GM18511 (cell line): ENCODE measurements at regions not wholly inside any gene's neighbourhood (a gene's known extent, or its start where the extent isn't known, plus 50 kb on each side); places are given as distances from the start of the nearest gene placed in this dataset.

Source experiments
- ATAC-seq: cut with Tn5 transposase; IDR thresholded peaks from one replicate; pipeline ENCODE4 v1.9.1; 2021; ENCODE audit warnings: mild to moderate bottlenecking, moderate library complexity; ENCODE audit not compliant: unreplicated experiment

DNA sequence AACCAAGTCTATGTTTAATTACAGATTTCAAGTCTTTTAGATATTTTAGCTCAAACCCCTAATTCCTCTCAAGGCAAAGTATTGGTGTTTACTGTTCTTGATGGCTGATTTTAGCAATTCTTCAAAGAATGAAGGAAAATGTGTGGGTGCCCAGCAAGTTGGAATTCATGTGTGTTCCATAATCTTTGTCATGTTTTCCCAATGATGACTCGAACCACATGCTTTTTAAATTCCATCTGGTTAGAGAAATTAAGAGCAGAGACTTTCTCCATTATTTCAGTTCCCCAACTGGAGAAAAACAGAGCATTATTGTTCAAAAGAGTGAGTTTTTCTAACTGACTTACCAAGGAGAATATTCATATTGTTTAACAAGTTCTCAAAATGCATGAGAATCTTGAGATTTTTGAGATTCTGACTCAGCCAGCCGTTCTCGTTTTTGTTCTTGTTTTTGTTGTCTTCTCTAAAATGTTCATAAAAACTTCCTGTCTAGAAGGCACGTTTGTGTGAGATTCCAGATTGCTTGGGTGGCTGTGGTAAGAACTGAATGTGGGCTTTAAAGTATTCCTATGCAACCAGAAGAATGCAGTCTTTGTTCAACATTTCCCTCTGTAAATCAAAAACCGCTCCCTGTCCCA lies 404.7 kb downstream of the IRS2 start:
- ATAC-seq, result no peak

DNA sequence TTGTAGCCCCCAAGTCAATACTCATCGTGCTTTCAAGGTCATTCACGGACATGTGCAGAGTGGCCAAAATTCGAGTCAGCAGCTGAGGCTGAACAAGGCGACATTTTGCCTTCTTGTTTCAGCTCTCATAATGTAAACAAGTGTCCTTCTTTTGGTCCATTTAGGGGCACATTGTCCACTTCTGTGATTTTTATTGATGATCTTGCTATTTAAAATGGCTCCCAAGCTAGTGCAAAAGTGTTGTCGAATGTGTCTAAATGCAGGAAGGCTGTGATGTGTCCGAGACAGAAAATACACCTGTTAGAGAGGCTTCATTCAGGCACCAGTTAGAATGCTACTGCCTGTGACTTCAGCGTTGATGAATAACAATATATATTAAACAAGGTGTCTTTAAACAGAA lies 405.9 kb downstream of the IRS2 start:
- ATAC-seq, result no peak

DNA sequence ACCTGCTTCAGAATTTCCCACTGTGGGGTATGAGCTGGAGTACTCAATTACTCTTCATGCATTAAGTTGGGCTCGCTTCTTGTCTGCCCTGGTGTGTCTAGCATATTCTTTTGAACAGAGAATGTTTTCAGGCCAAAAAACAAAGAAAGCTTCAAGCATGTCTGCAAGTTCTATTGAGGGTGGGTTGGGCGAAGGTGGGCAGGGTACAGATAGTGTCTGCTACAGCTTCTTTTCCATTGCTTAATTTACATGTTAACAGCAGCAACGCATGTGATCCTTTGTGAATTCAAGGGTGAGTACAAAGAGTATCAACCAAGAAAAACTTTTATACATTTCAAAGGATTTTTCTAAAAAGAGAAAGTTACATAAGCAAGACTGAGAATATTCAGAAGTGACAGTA lies 406.5 kb downstream of the IRS2 start:
- ATAC-seq, result no peak

DNA sequence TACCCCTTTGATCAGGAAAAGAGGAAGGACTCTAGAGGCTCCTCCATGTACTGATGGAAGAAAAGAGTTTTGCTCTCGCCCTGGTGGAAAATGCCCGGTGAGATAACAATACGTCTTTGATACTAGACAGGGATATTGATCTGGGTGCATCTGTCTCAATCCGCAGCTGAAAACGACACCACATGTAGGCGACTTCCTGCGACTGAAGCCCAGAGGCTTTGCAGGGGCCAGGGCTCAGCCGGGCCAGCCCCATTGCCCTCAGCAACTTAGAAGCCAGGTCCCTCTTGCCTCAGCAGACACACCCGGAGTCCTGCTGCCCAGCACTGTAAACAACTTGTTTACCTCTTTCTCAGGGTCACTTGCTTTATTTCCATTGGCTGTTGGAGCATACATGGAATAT lies 409.4 kb downstream of the IRS2 start:
- no peak for ATAC-seq

DNA sequence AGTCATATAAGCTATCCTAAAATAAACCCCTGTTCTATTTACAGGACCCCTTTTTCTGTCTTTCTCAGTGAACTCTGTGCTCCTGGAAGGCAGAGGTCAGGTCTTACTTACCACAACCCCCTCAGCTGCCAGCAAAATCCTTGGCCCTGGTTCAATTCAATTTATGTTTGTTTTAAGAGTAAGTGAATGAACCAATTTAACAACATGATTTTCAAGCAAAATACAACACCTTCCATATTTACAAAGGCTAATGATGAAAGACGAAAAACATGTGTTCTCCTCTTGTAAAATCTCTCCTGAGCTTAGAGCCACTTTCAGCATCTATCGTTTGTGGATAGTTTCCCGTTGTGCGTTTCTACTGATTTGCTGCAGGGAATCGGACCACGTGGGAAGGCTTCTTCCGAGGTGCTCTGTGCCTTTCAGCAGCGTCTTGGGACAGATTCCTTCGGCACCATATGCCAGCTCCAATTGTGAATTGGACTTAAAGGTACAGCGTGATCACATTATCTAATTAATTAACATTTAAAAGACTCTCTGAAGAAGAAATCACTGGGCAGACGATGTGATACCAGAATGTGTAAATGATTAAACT lies 411.7 kb downstream of the IRS2 start:
- no peak for ATAC-seq

DNA sequence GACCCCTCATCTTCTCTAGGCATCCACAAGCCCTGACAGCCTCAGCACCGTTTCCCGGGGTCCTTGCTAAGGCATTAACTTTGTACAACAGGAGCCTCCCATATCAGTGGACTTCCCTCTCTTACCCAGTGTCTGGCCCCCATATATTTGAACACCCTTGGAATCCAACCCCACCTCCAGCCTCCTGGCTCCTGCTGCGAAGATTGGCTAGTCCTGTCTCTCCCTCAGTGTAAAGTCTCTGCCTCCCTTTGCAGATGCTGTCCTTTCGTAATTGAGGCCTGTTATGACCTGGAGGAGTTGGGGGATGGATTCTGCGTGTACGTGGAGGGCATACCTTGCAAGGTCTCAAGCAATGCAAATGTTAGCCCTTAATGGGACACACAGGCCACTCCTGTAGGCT lies 413.7 kb downstream of the IRS2 start:
- ATAC-seq, result no peak

DNA sequence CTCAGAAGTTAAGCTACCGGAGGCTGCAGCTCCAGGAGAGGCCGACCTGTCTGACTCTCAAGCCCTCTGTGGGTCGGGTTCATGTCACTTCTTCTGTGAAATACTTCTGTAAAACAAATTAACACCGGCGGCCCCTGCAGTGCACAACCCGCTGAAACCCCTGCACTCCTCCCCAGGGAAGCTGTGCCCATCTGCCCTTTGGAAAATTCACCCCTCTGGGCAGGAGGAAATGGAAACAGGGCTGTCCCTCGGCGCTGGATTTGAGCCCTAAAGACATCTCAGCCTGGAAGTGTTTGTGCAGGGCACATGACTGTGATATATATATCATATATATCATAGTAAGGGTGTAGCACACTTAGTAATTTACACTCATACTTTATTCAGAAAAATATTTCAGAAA lies 415.3 kb downstream of the IRS2 start:
- no peak for ATAC-seq

DNA sequence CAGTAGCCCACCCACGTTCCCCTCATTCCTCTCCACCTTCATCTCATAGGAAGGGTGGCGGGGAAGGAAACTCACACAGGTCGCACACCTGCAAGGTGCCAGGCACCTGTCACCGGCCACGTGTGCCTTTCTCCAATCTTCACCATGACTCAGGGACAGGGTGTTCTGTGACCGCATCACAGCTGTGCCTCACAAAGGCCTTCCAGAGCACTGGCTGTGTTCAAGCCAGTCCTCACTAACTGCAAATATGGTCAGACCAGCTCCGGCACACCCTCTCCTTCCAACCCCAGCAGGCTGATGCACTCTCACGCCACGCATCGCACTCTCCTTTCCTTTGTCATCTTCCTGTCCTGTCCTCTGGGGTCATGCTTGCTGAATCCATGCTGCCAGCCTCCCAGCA lies 415.9 kb downstream of the IRS2 start:
- no peak for ATAC-seq

DNA sequence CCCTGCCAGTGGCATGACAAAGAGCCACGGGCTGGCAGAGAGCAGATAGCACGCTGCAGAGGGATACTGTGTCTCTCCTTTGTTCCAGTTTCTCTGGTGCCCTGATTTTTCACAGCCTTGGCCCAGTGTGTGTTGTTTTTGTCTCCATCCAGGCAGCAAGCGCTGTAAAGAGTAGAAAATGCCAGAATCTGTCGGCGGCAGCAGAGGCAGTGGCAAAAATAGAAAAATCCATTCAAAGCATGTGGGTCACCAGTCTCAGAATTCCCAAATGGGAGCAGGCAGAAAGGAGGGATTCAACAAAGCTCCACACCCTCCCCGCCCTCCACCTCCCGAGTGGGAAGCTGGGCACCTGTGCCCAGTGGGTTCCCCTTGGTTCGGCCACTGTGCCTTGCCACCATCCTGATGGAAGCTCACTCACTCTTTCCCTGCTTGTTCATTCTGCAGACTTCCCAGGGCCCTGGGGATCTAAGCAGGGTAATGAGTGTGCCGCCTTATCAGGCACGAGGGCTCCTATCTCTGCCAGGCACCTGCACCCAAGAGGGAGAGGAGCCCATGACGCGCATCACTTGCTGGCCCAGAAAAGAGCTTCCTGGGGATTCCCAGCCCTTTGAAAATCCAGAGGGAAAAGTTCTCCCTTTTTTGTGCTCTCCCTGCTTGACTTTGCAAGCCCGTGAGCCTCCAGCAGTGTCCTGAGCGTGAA lies 416.9 kb downstream of the IRS2 start:
- ATAC-seq, result no peak

DNA sequence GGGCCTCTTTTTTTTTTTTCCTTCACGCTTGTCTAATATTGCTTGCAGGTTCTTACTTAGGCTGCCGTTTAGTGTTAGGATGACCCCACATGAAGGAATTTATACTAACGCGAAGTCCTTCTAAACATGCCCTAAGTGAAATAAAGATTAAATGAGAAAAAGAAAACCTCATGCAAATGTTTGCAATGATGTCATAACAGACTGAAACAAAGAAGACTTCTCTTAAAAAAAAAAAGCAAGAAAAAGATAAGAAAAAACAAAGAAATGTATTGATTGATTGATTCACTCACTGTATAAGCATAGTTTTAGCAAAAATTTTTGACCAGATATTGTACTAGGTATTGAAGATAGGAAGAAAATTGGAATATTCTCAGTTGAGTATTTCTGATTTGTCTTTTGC lies 418.2 kb downstream of the IRS2 start:
- ATAC-seq, result no peak

DNA sequence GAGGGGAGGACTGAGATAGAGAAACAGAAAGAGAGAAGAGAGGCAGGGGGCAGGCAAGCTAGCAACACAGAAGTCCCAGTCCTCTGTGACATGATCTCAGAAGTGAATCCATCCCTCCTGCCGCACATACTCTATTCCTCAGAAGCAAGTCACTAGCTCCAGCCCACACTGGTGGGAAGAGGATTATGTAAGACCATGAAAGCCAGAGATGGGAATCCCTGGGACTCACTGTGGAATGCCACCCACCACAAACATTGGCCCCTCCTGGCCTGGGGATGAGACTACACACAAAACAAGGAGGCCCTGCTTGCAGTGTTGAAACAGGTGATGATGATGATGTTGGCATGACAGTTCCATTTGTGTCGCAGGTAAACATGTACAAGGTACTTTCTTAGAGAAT lies 419.9 kb downstream of the IRS2 start:
- no peak for ATAC-seq

DNA sequence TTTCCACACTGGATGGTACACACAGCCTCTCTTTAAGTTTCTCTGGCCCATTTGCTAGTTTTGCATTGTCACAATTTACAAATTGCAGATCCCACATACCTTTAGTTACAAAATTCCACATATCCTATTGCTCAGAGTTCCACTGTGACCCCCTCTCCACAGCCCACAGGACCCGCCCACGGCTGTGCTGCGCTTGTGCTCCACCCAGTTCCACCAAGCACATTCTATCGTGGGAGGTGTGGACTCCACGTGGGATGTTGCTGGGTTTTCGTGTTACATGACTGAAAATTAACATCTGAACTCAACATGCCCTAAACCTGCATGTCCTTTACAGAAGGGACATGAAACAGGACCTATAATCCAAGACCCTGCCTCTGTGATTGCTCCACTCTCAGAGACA lies 423.0 kb downstream of the IRS2 start:
- no peak for ATAC-seq

DNA sequence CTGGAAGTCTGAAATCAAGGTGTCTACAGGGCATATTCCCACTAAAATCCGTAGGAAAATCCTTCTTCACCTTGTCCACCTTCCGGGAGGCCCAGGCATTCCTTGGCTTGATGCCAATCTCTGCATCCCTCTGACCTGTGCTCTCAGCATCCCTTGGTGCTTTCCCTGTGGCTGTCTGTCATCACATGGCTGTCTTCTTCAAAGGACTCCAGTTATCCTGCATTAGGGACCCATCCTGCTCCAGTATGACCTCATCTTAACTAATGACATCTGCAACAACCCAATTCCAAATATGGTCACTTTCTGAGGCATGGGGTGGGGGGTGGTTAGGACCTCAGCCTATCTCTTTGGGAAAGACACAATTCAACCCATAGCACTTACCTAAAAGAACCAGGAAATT lies 423.8 kb downstream of the IRS2 start:
- ATAC-seq, result no peak

DNA sequence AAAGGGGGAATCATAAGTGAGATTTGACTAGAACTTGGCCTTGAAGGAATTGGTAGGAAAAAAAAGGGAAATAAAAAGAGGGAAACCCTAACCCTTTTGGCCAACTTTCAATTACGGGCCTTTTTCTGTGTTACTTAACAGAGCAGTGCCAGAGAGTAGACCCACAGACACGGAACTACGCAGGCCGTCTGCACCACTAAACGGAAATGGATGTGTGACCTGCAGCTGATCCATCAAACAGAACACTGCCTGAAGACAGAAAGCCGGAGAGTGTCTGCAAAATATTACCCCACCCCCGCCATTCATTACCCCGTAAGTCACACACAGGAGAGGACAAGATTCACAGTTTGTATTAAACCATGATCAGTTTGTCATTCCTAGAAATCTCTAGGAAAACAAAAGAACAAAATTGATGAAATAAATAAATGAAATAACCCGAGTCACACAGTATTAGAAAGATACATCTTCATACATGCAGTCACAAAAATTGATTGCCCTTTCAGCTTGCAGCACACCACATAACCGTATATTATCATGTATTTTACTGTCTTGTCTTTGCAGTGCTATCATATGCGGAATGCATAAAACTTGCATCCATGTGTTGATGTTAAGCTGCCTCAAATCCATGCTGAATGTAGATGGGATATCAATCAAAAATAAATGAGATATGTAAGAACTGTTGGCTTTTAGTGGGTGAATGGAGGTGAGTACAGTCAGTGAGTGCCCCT lies 424.7 kb downstream of the IRS2 start:
- ATAC-seq, result no peak

DNA sequence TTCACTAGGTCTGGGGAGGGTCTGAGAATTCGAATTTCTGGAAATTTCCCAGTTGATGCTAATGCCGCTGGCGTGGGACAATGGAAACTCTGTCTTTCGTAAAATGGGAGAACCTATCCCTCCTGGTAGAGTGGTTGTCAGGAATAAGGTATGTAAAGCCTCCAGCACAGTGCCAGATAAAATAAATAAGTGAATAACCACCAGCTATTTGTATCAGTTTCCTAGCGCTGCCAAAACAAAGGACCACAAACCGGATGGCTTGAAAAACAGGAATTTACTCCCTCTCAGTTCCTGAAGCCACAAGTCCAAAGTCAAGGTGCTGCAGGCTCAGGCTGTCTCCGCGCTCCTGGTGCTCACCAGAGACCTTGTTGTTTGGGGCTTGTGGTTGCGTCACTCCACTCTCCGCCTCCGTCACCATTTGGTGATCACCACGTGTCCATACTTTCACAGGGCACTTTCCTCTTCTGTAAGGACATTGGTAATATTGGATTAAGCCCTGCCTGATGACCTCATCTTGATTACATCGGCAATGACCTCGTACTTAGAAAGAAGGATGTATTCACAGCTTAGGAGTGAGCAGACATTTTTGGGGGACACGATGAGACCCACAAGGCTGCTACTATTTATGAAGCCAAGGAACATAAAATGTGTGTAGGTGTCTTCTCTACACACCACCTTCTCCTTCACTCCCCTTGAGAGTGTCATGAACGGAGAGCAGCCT lies 428.5 kb downstream of the IRS2 start:
- ATAC-seq, result no peak

DNA sequence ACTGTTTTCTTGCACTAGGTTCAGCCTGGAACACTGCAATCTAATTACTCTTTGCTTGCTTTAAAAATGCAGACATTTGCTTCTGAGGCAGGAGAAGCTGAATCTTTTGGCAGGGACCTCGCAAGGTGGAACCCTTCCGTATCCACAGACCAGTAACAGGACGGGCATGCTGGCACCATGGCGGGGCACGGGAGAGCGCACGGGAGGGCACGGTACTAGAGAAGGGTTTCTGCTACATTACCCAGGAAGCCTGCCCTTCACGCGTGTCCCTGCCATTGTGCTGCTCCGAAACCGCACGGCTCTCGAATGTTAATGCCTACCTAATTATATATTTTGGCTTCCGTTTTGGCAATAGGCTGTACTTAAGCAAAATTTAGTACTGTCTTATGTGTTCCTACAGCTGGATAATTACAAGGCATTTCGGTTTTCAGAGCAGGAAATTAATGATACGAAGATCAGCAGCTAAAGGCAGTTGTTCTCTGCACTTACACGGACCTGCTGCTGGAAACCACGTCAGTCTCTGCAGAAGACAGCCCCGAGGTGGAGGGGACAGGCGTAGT lies 430.4 kb downstream of the IRS2 start:
- ATAC-seq, result no peak

DNA sequence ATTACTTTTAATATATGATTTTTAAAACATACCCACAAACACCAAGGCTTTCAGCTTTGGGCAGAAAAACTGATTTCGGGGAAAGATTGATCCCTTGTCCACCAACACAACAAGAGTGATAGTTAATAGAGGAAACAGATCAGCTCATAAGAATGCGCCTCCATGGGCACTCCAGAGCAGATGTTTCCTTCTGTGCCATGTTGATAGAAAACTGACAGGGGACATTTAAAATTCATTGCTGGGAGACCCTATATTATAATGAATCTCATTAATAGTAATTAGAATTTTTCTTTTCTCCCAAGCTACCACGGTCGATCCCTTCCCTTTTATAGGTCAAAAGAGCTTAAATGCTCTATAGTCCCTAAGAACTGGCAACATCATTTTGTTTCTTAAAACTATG lies 431.2 kb downstream of the IRS2 start:
- ATAC-seq, result no peak

DNA sequence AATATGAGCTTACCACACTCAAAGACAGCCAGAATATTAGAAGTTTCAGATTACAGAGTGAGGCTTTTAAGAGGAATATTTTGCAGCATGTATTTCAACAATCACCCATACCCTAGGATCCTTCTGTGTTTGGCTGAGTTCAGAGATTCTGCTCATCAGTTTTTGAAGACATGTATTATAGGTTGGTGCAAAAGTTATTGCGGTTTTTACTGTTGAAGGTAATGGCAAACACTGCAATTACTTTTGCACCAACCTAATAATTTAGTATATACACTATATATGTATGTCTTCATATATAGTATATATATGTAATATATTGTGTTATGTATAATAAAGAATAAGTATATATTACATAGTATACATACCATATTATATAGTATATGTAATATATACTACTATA lies 435.1 kb downstream of the IRS2 start:
- no peak for ATAC-seq

DNA sequence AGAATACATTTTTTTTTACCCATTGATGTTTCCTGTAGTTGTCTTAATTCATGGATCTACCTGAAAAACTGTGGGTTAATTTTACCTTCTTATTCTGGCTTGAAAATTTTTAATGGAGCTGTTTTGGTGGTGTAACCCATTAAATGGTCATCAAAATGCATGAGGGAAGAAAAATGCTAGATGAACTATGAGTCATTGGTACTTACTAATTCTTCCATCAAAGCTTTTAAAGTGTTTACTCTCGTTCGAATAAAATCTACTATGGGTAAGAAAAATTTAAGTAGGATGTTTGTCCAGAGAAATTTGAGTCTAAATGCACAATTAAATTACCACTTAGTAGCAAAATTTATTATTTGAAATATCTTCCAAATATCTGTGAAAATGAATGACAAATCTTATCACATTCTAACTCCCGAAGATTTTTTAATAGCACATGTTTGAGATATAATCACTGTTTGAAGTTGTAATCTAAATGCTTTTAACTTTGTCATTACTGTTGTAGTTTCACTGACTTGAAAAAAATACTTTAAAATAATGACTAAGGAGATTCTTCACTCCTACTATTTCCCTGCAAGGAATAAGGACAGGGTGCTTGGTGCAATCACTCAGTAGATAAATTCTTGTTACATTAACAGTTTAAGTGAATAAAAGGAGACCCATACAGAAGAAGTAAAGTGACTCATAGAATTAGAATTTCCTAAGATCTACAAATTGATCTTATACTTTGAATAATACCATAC lies 437.7 kb downstream of the IRS2 start:
- ATAC-seq, result no peak

DNA sequence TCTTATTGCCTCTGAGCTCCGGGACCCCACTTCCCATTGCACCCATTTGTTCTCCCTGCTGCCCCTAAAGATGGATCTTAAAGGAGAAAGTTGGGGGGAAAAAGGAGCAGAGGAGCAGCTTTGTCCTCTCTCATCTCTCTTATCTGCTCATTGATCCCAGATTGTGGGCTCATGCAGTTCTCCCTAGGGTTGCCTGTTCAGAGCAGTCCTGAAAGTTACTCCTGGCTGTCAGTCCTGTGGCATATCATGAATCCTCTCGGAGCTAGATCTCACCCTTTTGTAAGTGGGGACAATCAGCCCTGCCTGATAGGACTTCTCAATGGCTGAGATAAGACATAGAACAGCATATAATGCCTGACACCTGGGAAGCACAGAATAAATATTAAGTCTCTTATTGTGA lies 440.3 kb downstream of the IRS2 start:
- no peak for ATAC-seq
